Astrocyte (in vitro differentiated cells and primary cell): ENCODE measurements at regions not wholly inside any gene's neighbourhood (a gene's known extent, or its start where the extent isn't known, plus 50 kb on each side); places are given as distances from the start of the nearest gene placed in this dataset.

Experiments
- EZH2 ChIP-seq: IDR thresholded peaks from 2 replicates; pipeline ENCODE4 v1.6.1; 2012; ENCODE audit warnings: mild to moderate bottlenecking, low read length, inconsistent platforms; ENCODE audit not compliant: insufficient read depth
- TF ChIP-seq, protein P1 (sequence below): IDR thresholded peaks from 2 replicates; pipeline ENCODE4 v1.5.1; 2011; ENCODE audit warnings: low read depth, mild to moderate bottlenecking, inconsistent platforms, low read length, moderate library complexity; ENCODE audit not compliant: insufficient read depth

DNA sequence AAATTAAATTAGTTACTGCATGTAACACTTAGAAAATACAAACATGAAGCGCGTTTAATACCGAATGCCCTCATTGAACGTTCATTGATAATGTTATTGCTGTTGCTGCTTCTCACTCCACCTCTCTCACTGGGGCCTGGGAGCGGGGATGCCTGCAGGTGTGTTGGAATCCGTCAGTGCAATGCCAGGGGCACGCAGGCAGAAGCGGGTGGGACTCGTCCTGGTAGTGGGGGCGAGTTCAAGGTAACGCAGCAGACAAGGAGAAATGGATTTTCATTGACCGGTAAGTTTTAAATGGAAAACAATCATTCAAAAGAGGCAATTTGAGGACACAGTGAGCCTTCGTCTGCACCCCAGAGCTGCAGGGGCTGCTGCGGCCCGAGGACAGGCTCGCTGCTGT is 71.2 kb upstream of the AFDN start:
- TF ChIP-seq EZH2, result no peak
- TF ChIP-seq, protein P1, sequence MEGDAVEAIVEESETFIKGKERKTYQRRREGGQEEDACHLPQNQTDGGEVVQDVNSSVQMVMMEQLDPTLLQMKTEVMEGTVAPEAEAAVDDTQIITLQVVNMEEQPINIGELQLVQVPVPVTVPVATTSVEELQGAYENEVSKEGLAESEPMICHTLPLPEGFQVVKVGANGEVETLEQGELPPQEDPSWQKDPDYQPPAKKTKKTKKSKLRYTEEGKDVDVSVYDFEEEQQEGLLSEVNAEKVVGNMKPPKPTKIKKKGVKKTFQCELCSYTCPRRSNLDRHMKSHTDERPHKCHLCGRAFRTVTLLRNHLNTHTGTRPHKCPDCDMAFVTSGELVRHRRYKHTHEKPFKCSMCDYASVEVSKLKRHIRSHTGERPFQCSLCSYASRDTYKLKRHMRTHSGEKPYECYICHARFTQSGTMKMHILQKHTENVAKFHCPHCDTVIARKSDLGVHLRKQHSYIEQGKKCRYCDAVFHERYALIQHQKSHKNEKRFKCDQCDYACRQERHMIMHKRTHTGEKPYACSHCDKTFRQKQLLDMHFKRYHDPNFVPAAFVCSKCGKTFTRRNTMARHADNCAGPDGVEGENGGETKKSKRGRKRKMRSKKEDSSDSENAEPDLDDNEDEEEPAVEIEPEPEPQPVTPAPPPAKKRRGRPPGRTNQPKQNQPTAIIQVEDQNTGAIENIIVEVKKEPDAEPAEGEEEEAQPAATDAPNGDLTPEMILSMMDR, result no peak
